ENCODE measurements at regions not wholly inside any gene's neighbourhood (a gene's known extent, or its start where the extent isn't known, plus 50 kb on each side); places are given as distances from the start of the nearest gene placed in this dataset.

DNA sequence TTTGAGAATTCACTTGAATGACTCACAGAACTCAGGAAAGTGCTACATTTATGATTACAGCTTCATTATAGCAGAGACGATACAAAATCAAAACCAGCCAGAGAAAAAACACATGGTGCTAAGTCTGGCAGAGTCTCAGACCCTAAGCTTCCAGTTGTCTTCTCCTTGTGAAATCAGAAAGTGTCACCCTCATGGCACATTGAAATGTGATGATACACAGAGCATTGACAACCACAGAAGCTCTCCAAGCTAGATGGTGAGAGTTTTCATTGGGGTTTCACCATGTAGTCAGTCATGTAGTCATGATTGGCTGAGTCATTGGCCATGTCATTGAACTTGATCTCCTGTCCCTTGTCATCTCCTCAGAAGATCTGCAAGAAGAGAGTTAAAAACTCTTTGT lies 526.6 kb downstream of the MRPL39 start:
- no peaks in the 10 kb centered on the region for H3K27me3 ChIP-seq (ENCODE audit: low read depth)
- intact Hi-C loops (cut with micrococcal nuclease), result no loop called here
- H3K27ac ChIP-seq (replicated peaks), result no peak overlapping the region
- no peak overlapping the region for H3K4me3 ChIP-seq
- DNase-seq, result no peak
- TF ChIP-seq, protein P1, sequence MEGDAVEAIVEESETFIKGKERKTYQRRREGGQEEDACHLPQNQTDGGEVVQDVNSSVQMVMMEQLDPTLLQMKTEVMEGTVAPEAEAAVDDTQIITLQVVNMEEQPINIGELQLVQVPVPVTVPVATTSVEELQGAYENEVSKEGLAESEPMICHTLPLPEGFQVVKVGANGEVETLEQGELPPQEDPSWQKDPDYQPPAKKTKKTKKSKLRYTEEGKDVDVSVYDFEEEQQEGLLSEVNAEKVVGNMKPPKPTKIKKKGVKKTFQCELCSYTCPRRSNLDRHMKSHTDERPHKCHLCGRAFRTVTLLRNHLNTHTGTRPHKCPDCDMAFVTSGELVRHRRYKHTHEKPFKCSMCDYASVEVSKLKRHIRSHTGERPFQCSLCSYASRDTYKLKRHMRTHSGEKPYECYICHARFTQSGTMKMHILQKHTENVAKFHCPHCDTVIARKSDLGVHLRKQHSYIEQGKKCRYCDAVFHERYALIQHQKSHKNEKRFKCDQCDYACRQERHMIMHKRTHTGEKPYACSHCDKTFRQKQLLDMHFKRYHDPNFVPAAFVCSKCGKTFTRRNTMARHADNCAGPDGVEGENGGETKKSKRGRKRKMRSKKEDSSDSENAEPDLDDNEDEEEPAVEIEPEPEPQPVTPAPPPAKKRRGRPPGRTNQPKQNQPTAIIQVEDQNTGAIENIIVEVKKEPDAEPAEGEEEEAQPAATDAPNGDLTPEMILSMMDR (IDR thresholded peaks at IDR 0.05; ENCODE audit: borderline replicate concordance), result no peak
- H3K9me3 ChIP-seq (replicated peaks), result no peaks in the 10 kb centered on the region
- H3K4me1 ChIP-seq, result no peaks in the 10 kb centered on the region
- no peaks in the 10 kb centered on the region for H3K36me3 ChIP-seq

DNA sequence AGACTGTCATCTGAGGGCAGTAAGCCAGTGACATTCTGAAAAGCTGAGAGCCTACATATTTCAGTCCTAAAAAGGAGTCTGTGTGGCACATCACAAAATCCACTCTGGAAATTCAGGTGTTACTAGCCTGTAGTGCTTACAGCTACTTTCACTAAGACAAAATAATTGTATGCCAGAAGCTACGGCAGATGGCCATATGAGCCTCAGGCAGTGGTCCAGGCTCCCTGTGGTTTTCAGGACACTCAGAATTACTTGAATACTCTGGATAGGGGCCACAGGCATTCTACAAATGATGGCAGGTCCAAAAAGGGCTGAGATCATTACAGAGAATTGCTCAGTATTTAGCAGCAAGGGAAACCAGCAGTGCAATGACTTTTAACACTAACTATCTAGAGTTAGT lies 527.1 kb downstream of the MRPL39 start:
- Histone ChIP-seq H3K4me1 (no peaks in the 10 kb centered on the region), H3K36me3 (no peaks in the 10 kb centered on the region), H3K27me3 (ENCODE audit: low read depth) (no peaks in the 10 kb centered on the region), H3K4me3 (no peak overlapping the region), H3K9me3 (replicated peaks) (no peaks in the 10 kb centered on the region), H3K27ac (replicated peaks) (no peak overlapping the region)
- DNase-seq, result no peak
- TF ChIP-seq, protein P1 (IDR thresholded peaks at IDR 0.05; ENCODE audit: borderline replicate concordance), result no peak
- intact Hi-C loops (cut with micrococcal nuclease), result no loop called here

DNA sequence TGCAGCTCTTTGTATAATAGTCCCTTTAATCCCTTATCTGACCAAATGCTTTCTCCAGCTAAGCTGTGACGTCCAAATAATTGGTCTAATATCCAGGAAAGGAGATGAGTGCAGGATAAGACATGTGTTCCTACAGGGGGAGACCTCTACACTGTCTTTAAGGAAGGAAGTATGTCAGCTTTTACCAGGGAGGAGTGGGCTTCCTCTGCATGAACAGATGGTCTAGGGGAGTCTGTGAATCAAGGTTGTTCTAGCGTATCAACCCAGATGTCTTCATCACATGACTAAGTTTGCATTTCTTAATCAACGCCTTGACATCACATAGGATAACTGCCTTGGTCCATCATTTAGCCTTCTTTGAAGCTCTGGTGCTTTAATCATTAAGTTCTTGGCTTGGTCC lies 528.2 kb downstream of the MRPL39 start:
- Histone ChIP-seq H3K9me3 (replicated peaks) (no peaks in the 10 kb centered on the region), H3K4me1 (no peaks in the 10 kb centered on the region), H3K36me3 (no peaks in the 10 kb centered on the region), H3K27me3 (ENCODE audit: low read depth) (no peaks in the 10 kb centered on the region), H3K4me3 (no peak overlapping the region), H3K27ac (replicated peaks) (no peak overlapping the region)
- intact Hi-C loops (cut with micrococcal nuclease), result no loop called here
- TF ChIP-seq, protein P1 (IDR thresholded peaks at IDR 0.05; ENCODE audit: borderline replicate concordance), result no peak
- DNase-seq, result no peak

DNA sequence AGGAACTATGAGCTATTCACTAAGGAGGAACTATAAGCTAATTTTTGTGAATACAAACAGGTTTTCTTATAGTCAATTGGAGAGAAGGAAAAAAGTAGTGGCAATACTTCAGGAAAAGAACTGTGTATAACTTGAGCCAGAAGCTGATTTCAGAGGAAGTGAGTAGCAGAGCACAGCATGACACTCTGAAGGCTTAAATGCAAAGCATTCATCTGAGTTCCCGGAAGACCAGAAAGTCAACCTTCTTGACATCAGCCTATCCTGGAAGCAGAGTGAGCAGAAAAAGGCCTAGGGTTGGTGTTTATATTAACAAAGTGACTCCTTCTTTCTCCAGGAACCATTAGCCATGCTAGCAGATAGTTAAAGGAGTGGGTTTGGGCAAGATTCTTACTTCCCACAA lies 545.2 kb downstream of the MRPL39 start:
- TF ChIP-seq, protein P1 (IDR thresholded peaks at IDR 0.05; ENCODE audit: borderline replicate concordance), result no peak
- Histone ChIP-seq H3K27me3 (ENCODE audit: low read depth) (no peaks in the 10 kb centered on the region), H3K9me3 (replicated peaks) (no peaks in the 10 kb centered on the region), H3K27ac (replicated peaks) (no peak overlapping the region), H3K4me3 (no peak overlapping the region), H3K4me1 (no peaks in the 10 kb centered on the region), H3K36me3 (no peaks in the 10 kb centered on the region)
- no peak for DNase-seq
- intact Hi-C loops (cut with micrococcal nuclease), result no loop called here

DNA sequence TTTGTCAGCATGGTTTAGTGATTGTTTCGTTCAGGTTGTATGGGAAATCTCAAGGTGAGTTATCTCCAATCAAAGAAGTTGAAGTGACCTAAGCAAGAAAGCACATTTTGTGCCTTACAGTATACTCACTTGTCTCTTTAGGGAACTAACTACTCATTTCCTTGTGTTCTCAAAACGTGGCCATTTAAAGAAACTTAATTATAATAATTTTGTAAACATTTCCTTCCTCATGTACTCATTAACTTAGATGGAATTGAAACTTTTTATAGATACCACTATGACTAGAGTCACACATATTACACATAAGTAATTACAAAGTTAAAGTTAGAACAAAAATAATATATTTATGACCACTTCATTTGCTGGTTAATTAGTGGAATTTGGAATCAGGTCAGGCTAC lies 552.6 kb downstream of the MRPL39 start:
- intact Hi-C loops (cut with micrococcal nuclease), result no loop called here
- Histone ChIP-seq H3K4me3 (no peak overlapping the region), H3K9me3 (replicated peaks) (no peaks in the 10 kb centered on the region), H3K27me3 (ENCODE audit: low read depth) (no peaks in the 10 kb centered on the region), H3K4me1 (no peaks in the 10 kb centered on the region), H3K36me3 (no peaks in the 10 kb centered on the region), H3K27ac (replicated peaks) (no peak overlapping the region)
- DNase-seq, result no peak
- TF ChIP-seq, protein P1 (IDR thresholded peaks at IDR 0.05; ENCODE audit: borderline replicate concordance), result no peak

Measured in left ventricle myocardium inferior (tissue), 1 donor.